Smooth muscle cell (in vitro differentiated cells): ENCODE measurements at regions not wholly inside any gene's neighbourhood (a gene's known extent, or its start where the extent isn't known, plus 50 kb on each side); places are given as distances from the start of the nearest gene placed in this dataset.

Source experiments
- DNase-seq: peaks from one replicate; lab custom pipeline; 2025; ENCODE audit not compliant: unreplicated experiment; lab: John Stamatoyannopoulos, UW
- H2AFZ ChIP-seq: fragments of 200-600 bp; sonication (generic); 2 replicates; pipeline ENCODE4 v1.6.0; 2016; ENCODE audit warnings: antibody characterized with exemption, low read depth, mild to moderate bottlenecking
- H3F3A ChIP-seq: fragments of 200-600 bp; sonication (generic); 2 replicates; pipeline ENCODE4 v1.6.0; 2017; ENCODE audit warnings: antibody characterized with exemption, low read depth
- H3K27ac ChIP-seq: fragments of 200-600 bp; sonication (generic); 2 replicates; pipeline ENCODE4 v1.5.1; 2016; ENCODE audit warnings: low read depth, mild to moderate bottlenecking
- H3K27me3 ChIP-seq: fragments of 200-600 bp; sonication (generic); 2 replicates; pipeline ENCODE4 v1.6.1; 2016; ENCODE audit warnings: low read depth, mild to moderate bottlenecking
- H3K36me3 ChIP-seq: fragments of 200-600 bp; sonication (generic); 2 replicates; pipeline ENCODE4 v1.5.1; 2016; ENCODE audit warnings: low read depth
- H3K4me1 ChIP-seq: fragments of 200-600 bp; sonication (generic); 2 replicates; pipeline ENCODE4 v1.5.1; 2016; ENCODE audit warnings: low read depth
- H3K4me2 ChIP-seq: fragments of 200-600 bp; sonication (generic); 2 replicates; pipeline ENCODE4 v1.6.0; 2016; ENCODE audit warnings: mild to moderate bottlenecking
- H3K4me3 ChIP-seq: fragments of 200-600 bp; sonication (generic); 2 replicates; pipeline ENCODE4 v1.5.1; 2016; ENCODE audit warnings: mild to moderate bottlenecking
- H3K79me2 ChIP-seq: fragments of 200-600 bp; sonication (generic); 2 replicates; pipeline ENCODE4 v1.6.0; 2016; ENCODE audit warnings: low read depth, mild to moderate bottlenecking
- H3K9ac ChIP-seq: fragments of 200-600 bp; sonication (generic); 2 replicates; pipeline ENCODE4 v1.6.0; 2016; ENCODE audit warnings: low read depth
- H3K9me3 ChIP-seq: fragments of 200-600 bp; sonication (generic); replicated peaks from 2 replicates; pipeline ENCODE4 v1.5.1; 2016; ENCODE audit warnings: low read depth
- H4K20me1 ChIP-seq: fragments of 200-600 bp; sonication (generic); 2 replicates; pipeline ENCODE4 v1.6.0; 2016; ENCODE audit warnings: low read depth
- CTCF ChIP-seq: fragments of 200-600 bp; sonication (generic); IDR thresholded peaks from 2 replicates; pipeline ENCODE4 v1.5.1; 2017; ENCODE audit warnings: borderline replicate concordance, mild to moderate bottlenecking, antibody characterized with exemption; ENCODE audit not compliant: insufficient read depth, poor library complexity, severe bottlenecking
- WGBS: methylation state at CpG from one replicate; pipeline ENCODE4 v1.1.7; 2016; ENCODE audit warnings: low lambda C conversion rate; 5-methylcytosine and 5-hydroxymethylcytosine counted together

GRCh38 chr6:68575765-68576439 is 59.2 kb upstream of the ADGRB3 start:
- no peak for TF ChIP-seq CTCF
- Histone ChIP-seq H4K20me1 (no peaks in the 10 kb centered on the region), H3K36me3 (no peaks in the 10 kb centered on the region), H3K27me3 (no peaks in the 10 kb centered on the region), H3K4me3 (peak overlapping the region; percentile 3), H2AFZ (peak overlapping the region; percentile 75), H3K4me2 (peak overlapping the region; percentile 63), H3K27ac (no peak overlapping the region), H3K9me3 (no peaks in the 10 kb centered on the region), H3K79me2 (no peaks in the 10 kb centered on the region), H3F3A (no peaks in the 10 kb centered on the region), H3K4me1 (no peaks in the 10 kb centered on the region), H3K9ac (no peak overlapping the region)
- no peak for DNase-seq
- WGBS: 31% methylated on average over 14 of the region's 14 CpGs

- no peak for TF ChIP-seq CTCF
- WGBS: 71% methylated on average over 4 of the region's 4 CpGs
- Histone ChIP-seq H3K9ac (no peak overlapping the region), H3F3A (no peaks in the 10 kb centered on the region), H3K27ac (no peak overlapping the region), H3K4me1 (no peaks in the 10 kb centered on the region), H3K4me2 (no peak overlapping the region), H2AFZ (no peak overlapping the region), H3K4me3 (no peak overlapping the region), H3K27me3 (no peaks in the 10 kb centered on the region), H3K36me3 (no peaks in the 10 kb centered on the region), H4K20me1 (no peaks in the 10 kb centered on the region), H3K79me2 (no peaks in the 10 kb centered on the region), H3K9me3 (no peaks in the 10 kb centered on the region)
- DNase-seq: no peak
These were observed 62.1 kb upstream of the ADGRB3 start for GRCh38 chr6:68572975-68573374.

- Histone ChIP-seq H2AFZ (no peak overlapping the region), H3K79me2 (no peaks in the 10 kb centered on the region), H3K4me3 (no peak overlapping the region), H3K27ac (no peak overlapping the region), H3K27me3 (no peaks in the 10 kb centered on the region), H3F3A (no peaks in the 10 kb centered on the region), H3K9ac (no peak overlapping the region), H4K20me1 (no peaks in the 10 kb centered on the region), H3K4me1 (no peaks in the 10 kb centered on the region), H3K36me3 (no peaks in the 10 kb centered on the region), H3K4me2 (no peak overlapping the region), H3K9me3 (no peaks in the 10 kb centered on the region)
- TF ChIP-seq CTCF: peak; percentile 32
- 29% methylated on average over 2 of the region's 2 CpGs for WGBS
- DNase-seq: no peak
These were observed 62.6 kb upstream of the ADGRB3 start for GRCh38 chr6:68572525-68572924.

- DNase-seq: no peak
- TF ChIP-seq CTCF: no peak
- no peaks in the 10 kb centered on the region for H3K36me3 ChIP-seq
- peaks cover 7% of the 10 kb centered on the region for H3K4me1 ChIP-seq
- H2AFZ ChIP-seq: peak overlapping the region; percentile 61
- no peaks in the 10 kb centered on the region for H4K20me1 ChIP-seq
- no peaks in the 10 kb centered on the region for H3K9me3 ChIP-seq
- H3K4me2 ChIP-seq: peak overlapping the region; percentile 56
- 16% methylated on average over 5 of the region's 5 CpGs for WGBS
- no peaks in the 10 kb centered on the region for H3F3A ChIP-seq
- peak overlapping the region; percentile 5 for H3K27ac ChIP-seq
- no peaks in the 10 kb centered on the region for H3K27me3 ChIP-seq
- no peaks in the 10 kb centered on the region for H3K79me2 ChIP-seq
- H3K4me3 ChIP-seq: no peak overlapping the region
- no peak overlapping the region for H3K9ac ChIP-seq
These were observed 75.4 kb upstream of the ADGRB3 start for GRCh38 chr6:68559716-68560115.
